K562 (cell line): ENCODE measurements at regions not wholly inside any gene's neighbourhood (a gene's known extent, or its start where the extent isn't known, plus 50 kb on each side); places are given as distances from the start of the nearest gene placed in this dataset.

Source experiments
- CTBP1 ChIP-seq: fragments of 450-650 bp; IDR thresholded peaks from 2 replicates; pipeline ENCODE4 v1.6.1; 2016; ENCODE audit warnings: borderline replicate concordance
- EP400 ChIP-seq: fragments of 450-650 bp; IDR thresholded peaks from 2 replicates; pipeline ENCODE4 v1.6.1; 2017; ENCODE audit warnings: antibody characterized with exemption, mild to moderate bottlenecking, moderate library complexity
- GATAD2A ChIP-seq: fragments of 450-650 bp; IDR thresholded peaks from 2 replicates; pipeline ENCODE4 v1.6.1; 2017
- GTF3C2 ChIP-seq: IDR thresholded peaks from 3 replicates; pipeline ENCODE4 v1.6.1; 2011; ENCODE audit warnings: borderline replicate concordance, mild to moderate bottlenecking, moderate library complexity; ENCODE audit not compliant: insufficient read length; ENCODE audit errors: extremely low read depth
- SMC3 ChIP-seq: conservative IDR thresholded peaks from 2 replicates; pipeline ENCODE4 v1.6.1; 2011; ENCODE audit warnings: low read depth, low read length, improper control_type of control experiment; ENCODE audit not compliant: insufficient read depth
- TSHZ1 ChIP-seq: fragments of 250-450 bp; sonication (Bioruptor Pico); IDR thresholded peaks from 2 replicates; pipeline ENCODE4 v1.4.0; 2020; ENCODE audit warnings: mild to moderate bottlenecking, moderate library complexity
- WHSC1 ChIP-seq: IDR thresholded peaks from one replicate; pipeline ENCODE4 v1.6.1; 2012; ENCODE audit warnings: low read length, control low read depth, inconsistent platforms
- ZNF134 ChIP-seq: fragments of 250-450 bp; sonication (Bioruptor Pico); conservative IDR thresholded peaks from 2 replicates; pipeline ENCODE4 v1.4.0; 2020
- ZNF347 ChIP-seq: fragments of 450-650 bp; formaldehyde crosslinking; IDR thresholded peaks from 2 replicates; pipeline ENCODE4 v1.4.0; 2020; ENCODE audit warnings: low read depth, mild to moderate bottlenecking, moderate library complexity
- ZNF512 ChIP-seq: IDR thresholded peaks from 2 replicates; pipeline ENCODE4 v1.6.1; 2016; ENCODE audit warnings: missing genetic modification characterization, missing compliant biosample characterization
- ZNF717 ChIP-seq: fragments of 250-450 bp; sonication (Bioruptor Pico); IDR thresholded peaks from 2 replicates; pipeline ENCODE4 v1.5.0; 2021
- TF ChIP-seq, protein P1 (sequence below): sonication (generic); formaldehyde crosslinking; IDR thresholded peaks from 2 replicates; pipeline ENCODE4 v1.8.0; 2022; ENCODE audit warnings: missing genetic modification reagents, mild to moderate bottlenecking, borderline replicate concordance
- TF ChIP-seq, protein P2 (sequence below), 2 experiments: IDR thresholded peaks in 1 of 2; conservative IDR thresholded peaks in 1 of 2; 2 replicates each; pipeline ENCODE4 v1.6.1; 2016; ENCODE audit warnings: low read depth in 2 of 2, mild to moderate bottlenecking in 1 of 2, missing compliant biosample characterization in 1 of 2, missing genetic modification characterization in 1 of 2, moderate library complexity in 1 of 2
- TF ChIP-seq, protein P3 (sequence below): sonication (generic); formaldehyde crosslinking; IDR thresholded peaks from 2 replicates; pipeline ENCODE4 v1.5.0; 2020; ENCODE audit warnings: missing genetic modification reagents

DNA sequence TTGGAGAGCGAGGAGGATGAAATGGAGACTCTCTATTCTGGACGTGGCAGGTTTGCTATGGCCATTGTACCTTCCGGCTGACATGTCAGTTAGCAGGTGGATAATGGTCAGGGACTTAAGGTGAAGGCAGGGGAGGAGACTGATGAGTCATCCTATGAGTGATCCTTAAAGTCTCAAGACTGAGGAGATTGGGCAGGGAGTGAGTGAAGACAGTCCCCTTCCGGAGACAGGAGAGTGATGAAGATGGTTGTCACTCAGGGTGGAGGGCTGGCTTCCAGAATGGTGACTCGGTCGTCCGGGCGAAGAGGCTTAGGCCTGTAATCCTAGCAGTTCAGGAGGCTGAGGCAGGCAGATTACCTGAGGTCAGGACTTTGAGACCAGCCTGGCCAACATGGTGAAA is 49.8 kb upstream of the CCDC63 start (continued):
- TF ChIP-seq, protein P1, sequence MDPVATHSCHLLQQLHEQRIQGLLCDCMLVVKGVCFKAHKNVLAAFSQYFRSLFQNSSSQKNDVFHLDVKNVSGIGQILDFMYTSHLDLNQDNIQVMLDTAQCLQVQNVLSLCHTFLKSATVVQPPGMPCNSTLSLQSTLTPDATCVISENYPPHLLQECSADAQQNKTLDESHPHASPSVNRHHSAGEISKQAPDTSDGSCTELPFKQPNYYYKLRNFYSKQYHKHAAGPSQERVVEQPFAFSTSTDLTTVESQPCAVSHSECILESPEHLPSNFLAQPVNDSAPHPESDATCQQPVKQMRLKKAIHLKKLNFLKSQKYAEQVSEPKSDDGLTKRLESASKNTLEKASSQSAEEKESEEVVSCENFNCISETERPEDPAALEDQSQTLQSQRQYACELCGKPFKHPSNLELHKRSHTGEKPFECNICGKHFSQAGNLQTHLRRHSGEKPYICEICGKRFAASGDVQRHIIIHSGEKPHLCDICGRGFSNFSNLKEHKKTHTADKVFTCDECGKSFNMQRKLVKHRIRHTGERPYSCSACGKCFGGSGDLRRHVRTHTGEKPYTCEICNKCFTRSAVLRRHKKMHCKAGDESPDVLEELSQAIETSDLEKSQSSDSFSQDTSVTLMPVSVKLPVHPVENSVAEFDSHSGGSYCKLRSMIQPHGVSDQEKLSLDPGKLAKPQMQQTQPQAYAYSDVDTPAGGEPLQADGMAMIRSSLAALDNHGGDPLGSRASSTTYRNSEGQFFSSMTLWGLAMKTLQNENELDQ (CRISPR knock-in tag) = no peak
- TF ChIP-seq GTF3C2 = no peak
- TF ChIP-seq CTBP1 = peak; percentile 64; the same call in 1 of the 2 replicates
- no peak for TF ChIP-seq EP400
- TF ChIP-seq ZNF717 = no peak
- no peak for TF ChIP-seq GATAD2A
- no peak for TF ChIP-seq SMC3
- TF ChIP-seq, protein P2, sequence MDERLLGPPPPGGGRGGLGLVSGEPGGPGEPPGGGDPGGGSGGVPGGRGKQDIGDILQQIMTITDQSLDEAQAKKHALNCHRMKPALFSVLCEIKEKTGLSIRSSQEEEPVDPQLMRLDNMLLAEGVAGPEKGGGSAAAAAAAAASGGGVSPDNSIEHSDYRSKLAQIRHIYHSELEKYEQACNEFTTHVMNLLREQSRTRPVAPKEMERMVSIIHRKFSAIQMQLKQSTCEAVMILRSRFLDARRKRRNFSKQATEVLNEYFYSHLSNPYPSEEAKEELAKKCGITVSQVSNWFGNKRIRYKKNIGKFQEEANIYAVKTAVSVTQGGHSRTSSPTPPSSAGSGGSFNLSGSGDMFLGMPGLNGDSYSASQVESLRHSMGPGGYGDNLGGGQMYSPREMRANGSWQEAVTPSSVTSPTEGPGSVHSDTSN (CRISPR knock-in tag; IDR thresholded peaks at IDR 0.05; ENCODE audit: low read depth) = no peak
- TF ChIP-seq, protein P2 (tag; conservative IDR thresholded peaks at IDR 0.05; ENCODE audit: low read depth) = peak; percentile 68
- TF ChIP-seq, protein P3, sequence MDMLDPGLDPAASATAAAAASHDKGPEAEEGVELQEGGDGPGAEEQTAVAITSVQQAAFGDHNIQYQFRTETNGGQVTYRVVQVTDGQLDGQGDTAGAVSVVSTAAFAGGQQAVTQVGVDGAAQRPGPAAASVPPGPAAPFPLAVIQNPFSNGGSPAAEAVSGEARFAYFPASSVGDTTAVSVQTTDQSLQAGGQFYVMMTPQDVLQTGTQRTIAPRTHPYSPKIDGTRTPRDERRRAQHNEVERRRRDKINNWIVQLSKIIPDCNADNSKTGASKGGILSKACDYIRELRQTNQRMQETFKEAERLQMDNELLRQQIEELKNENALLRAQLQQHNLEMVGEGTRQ (CRISPR knock-in tag) = no peak
- TF ChIP-seq ZNF512 (tag) = no peak
- no peak for TF ChIP-seq ZNF347 (CRISPR knock-in tag)
- TF ChIP-seq TSHZ1 (CRISPR knock-in tag) = no peak
- no peak for TF ChIP-seq ZNF134 (CRISPR knock-in tag)
- no peak for TF ChIP-seq WHSC1
